ENCODE measurements at regions not wholly inside any gene's neighbourhood (a gene's known extent, or its start where the extent isn't known, plus 50 kb on each side); places are given as distances from the start of the nearest gene placed in this dataset.
"Not testable (repeated sequence)": the region's sequence is repeated elsewhere in the genome, so short reads cannot be mapped to it uniquely, and the experiment has no call there.

- Histone ChIP-seq H3K27ac (no peak overlapping the region), H3K27me3 (replicated peaks; ENCODE audit: insufficient read depth) (no peaks in the 10 kb centered on the region), H3K4me1 (ENCODE audit: control insufficient read depth in 1 of 2, low read depth in 2 of 2) (no peaks in the 10 kb centered on the region), H3K36me3 (no peaks in the 10 kb centered on the region), H3K4me3 (no peak overlapping the region), H3K9me3 (no peaks in the 10 kb centered on the region)
- DNase-seq (ENCODE audit: low spot score) (no peak), ATAC-seq (ENCODE audit: insufficient number of reproducible peaks, low FRiP score, low read depth) (no peak)
- no peak for TF ChIP-seq CTCF (IDR thresholded peaks at IDR 0.05)
Measured at GRCh38 chr3:144708437-144708836, 736.8 kb downstream of the DIPK2A start.

- no peak for DNase-seq (ENCODE audit: low spot score)
- no peaks in the 10 kb centered on the region for H3K27me3 ChIP-seq (replicated peaks; ENCODE audit: insufficient read depth)
- no peaks in the 10 kb centered on the region for H3K9me3 ChIP-seq
- H3K4me1 ChIP-seq (ENCODE audit: control insufficient read depth in 1 of 2, low read depth in 2 of 2), result no peaks in the 10 kb centered on the region
- no peak for TF ChIP-seq CTCF (IDR thresholded peaks at IDR 0.05)
- H3K36me3 ChIP-seq, result no peaks in the 10 kb centered on the region
- H3K4me3 ChIP-seq, result no peak overlapping the region
- no peak for ATAC-seq (ENCODE audit: insufficient number of reproducible peaks, low FRiP score, low read depth)
- no peak overlapping the region for H3K27ac ChIP-seq
Measured at GRCh38 chr3:144737281-144737680, 765.7 kb downstream of the DIPK2A start.

- TF ChIP-seq CTCF (IDR thresholded peaks at IDR 0.05), result no peak
- no peak for DNase-seq (ENCODE audit: low spot score)
- Histone ChIP-seq H3K27me3 (replicated peaks; ENCODE audit: insufficient read depth) (no peaks in the 10 kb centered on the region), H3K27ac (no peak overlapping the region), H3K9me3 (no peaks in the 10 kb centered on the region), H3K4me3 (no peak overlapping the region), H3K36me3 (no peaks in the 10 kb centered on the region), H3K4me1 (ENCODE audit: control insufficient read depth in 1 of 2, low read depth in 2 of 2) (no peaks in the 10 kb centered on the region)
- ATAC-seq (ENCODE audit: insufficient number of reproducible peaks, low FRiP score, low read depth), result no peak
Measured at GRCh38 chr3:144743225-144743668, 771.6 kb downstream of the DIPK2A start.

- no peak for TF ChIP-seq CTCF (IDR thresholded peaks at IDR 0.05)
- Histone ChIP-seq H3K4me3 (no peak overlapping the region), H3K9me3 (no peaks in the 10 kb centered on the region), H3K27ac (no peak overlapping the region), H3K27me3 (replicated peaks; ENCODE audit: insufficient read depth) (no peaks in the 10 kb centered on the region), H3K36me3 (no peaks in the 10 kb centered on the region), H3K4me1 (ENCODE audit: control insufficient read depth in 1 of 2, low read depth in 2 of 2) (no peaks in the 10 kb centered on the region)
- DNase-seq (ENCODE audit: low spot score) (no peak), ATAC-seq (ENCODE audit: insufficient number of reproducible peaks, low FRiP score, low read depth) (no peak)
Measured at GRCh38 chr3:144744473-144744872, 772.9 kb downstream of the DIPK2A start.

- Histone ChIP-seq H3K27ac (no peak overlapping the region), H3K36me3 (no peaks in the 10 kb centered on the region), H3K9me3 (no peaks in the 10 kb centered on the region), H3K27me3 (replicated peaks; ENCODE audit: insufficient read depth) (no peaks in the 10 kb centered on the region), H3K4me1 (ENCODE audit: control insufficient read depth in 1 of 2, low read depth in 2 of 2) (no peaks in the 10 kb centered on the region), H3K4me3 (no peak overlapping the region)
- DNase-seq (ENCODE audit: low spot score), result no peak
- ATAC-seq (ENCODE audit: insufficient number of reproducible peaks, low FRiP score, low read depth), result no peak
- no peak for TF ChIP-seq CTCF (IDR thresholded peaks at IDR 0.05)
Measured at GRCh38 chr3:144746631-144747030, 775.0 kb downstream of the DIPK2A start.

GRCh38 chr3:144749536-144750253, 778.1 kb downstream of the DIPK2A start:
- DNase-seq (ENCODE audit: low spot score), result not testable (repeated sequence)

More at GRCh38 chr3:144749536-144750253, 778.1 kb downstream of the DIPK2A start:
- not testable (repeated sequence) for H3K9me3 ChIP-seq; ATAC-seq (ENCODE audit: insufficient number of reproducible peaks, low FRiP score, low read depth); H3K27me3 ChIP-seq (replicated peaks; ENCODE audit: insufficient read depth); H3K4me3 ChIP-seq; H3K27ac ChIP-seq; H3K36me3 ChIP-seq; H3K4me1 ChIP-seq (ENCODE audit: control insufficient read depth in 1 of 2, low read depth in 2 of 2)
